NCI-H2196 (cell line): ENCODE measurements at regions not wholly inside any gene's neighbourhood (a gene's known extent, or its start where the extent isn't known, plus 50 kb on each side); places are given as distances from the start of the nearest gene placed in this dataset.
"Not testable (repeated sequence)": the region's sequence is repeated elsewhere in the genome, so short reads cannot be mapped to it uniquely, and the experiment has no call there.

ENCODE experiments used
- DNase-seq: peaks from one replicate; lab custom pipeline; 2025; ENCODE audit not compliant: unreplicated experiment; lab: John Stamatoyannopoulos, UW

DNA sequence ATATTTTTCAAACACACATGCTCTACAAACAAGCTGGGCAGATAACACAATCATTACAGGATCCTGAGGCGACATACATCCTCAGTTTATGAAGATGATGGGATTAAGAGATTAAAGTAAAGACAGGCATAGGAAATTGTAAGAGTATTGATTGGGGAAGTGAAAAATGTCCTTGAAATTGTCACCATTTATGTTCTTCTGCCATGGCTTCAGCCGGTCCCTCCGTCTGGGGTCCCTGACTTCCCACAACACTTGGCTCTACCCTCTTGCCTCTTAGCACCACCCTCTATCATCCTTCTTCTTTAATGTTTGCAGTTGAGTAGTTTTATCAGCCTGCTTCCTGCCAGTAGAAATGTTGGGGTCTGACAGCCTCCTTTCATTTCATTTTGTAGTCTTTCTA lies 244.4 kb downstream of the DAD1 start:
- no peak for DNase-seq

GRCh38 chr14:22344209-22344608 lies 244.8 kb downstream of the DAD1 start:
- DNase-seq, result not testable (repeated sequence)

- no peak for DNase-seq
These were observed 248.0 kb downstream of the DAD1 start for GRCh38 chr14:22341049-22341448.

- no peak for DNase-seq
These were observed 249.9 kb downstream of the DAD1 start for GRCh38 chr14:22338917-22339715.

DNA sequence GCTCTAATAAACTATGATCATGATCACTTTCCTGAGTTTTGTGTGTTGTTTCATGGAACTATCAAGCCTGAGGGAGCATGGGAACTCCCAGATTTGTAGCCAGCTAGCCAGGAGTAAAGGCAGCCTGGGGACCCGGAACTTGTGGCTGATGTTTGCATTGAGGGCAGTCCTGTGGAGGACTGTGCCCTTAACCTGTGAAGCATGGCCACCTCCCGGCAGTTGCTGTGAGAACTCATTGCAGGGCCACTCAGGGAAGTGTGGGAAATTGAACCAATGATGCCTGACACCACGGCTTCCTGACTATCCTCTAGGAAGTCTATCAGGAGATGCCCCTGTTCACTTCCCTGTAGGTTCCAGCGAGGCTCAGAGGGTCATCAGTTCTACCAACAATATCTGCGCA lies 250.6 kb downstream of the DAD1 start:
- DNase-seq, result no peak

DNA sequence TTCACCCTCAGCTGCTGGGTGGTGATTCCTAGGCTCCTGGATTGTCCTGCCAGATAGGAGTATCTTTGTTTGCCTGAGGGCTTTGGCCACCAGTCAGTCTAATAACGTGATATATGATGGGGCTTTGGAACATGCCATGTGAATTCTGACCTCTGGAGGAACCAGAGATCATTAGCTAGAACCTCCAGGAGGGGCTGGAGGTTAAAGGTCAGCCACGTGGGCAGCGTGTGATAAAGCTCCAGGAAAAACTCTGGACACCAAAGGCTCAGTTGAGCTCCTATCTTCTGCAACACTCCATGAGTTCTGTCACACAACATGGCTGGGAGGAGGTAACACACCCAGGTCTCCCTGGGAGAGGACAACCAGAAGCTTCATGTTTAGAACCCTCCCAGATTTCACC lies 251.1 kb downstream of the DAD1 start:
- DNase-seq, result no peak

DNA sequence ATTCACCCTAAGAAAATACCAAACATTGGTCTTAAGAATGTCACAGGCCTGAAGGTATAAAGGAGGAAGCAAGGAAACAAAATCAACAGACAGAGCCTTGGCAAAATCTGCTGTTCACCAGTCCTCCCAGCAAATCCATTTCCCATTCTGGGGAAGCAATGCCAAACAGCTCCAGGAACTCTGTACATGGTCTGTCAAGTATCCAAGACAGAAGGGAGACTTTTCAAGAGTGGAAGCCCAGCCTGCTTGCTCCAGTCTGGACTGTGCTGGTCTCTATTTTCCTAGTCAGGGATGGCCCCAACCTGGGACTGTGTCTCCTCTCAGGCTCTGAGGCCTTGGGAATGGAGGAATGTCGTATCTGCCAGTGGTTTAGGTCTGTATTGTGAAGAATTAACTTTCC lies 251.5 kb downstream of the DAD1 start:
- no peak for DNase-seq

- no peak for DNase-seq
These were observed 253.0 kb downstream of the DAD1 start for GRCh38 chr14:22336031-22336430.

GRCh38 chr14:22334627-22335026 lies 254.4 kb downstream of the DAD1 start:
- no peak for DNase-seq

DNA sequence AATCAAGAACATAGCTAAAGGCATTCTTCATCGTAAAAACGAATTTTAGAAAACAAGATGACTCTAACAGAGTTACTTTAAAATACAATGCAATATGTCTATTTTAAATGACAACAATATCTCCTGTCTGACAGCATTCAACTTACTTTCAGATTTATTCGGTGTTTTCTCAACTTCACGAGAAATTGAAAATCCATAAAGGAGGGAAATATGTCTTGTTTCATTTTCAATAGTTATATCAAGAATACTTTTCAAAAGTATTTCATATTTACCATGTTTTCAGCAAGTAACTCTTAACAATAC lies 254.8 kb downstream of the DAD1 start:
- no peak for DNase-seq

DNA sequence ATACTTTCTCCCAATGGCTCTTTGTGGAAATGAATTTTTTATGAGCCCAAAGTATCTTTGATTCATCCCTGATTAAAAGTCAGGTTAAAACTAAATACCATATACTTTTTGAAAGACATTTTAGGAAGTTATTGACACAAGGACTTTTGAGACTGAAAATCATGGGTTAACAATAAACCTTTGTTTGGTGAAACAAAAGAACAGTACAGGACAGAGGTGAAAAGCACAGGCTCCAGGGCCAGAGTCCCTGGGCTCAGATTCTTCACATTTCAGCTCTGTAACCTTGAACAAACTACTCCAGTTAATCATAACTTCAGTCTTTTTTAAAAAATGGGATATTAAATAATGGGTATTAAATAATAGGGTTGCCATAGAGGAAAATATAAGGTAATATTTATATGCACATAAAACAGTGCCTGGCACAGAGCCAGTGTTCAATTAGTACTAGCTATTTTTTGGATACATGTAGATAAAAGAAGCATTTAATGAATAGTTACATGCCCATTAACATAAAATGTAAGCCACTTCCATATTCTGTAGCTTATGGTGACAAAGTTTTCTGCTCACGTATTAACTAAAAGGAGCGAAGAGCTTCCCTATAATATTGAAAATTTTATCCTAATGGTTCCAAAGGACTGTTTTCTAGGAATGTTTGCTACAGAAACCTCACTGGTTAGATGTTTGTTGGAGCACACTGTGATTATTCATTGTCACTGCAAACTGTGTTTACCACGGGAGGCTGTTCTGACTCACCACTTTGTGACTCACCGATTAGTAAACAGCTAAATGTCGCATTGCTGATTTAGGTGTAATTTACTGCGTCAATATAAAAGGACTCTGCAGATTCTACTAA lies 255.4 kb downstream of the DAD1 start:
- DNase-seq, result no peak

DNA sequence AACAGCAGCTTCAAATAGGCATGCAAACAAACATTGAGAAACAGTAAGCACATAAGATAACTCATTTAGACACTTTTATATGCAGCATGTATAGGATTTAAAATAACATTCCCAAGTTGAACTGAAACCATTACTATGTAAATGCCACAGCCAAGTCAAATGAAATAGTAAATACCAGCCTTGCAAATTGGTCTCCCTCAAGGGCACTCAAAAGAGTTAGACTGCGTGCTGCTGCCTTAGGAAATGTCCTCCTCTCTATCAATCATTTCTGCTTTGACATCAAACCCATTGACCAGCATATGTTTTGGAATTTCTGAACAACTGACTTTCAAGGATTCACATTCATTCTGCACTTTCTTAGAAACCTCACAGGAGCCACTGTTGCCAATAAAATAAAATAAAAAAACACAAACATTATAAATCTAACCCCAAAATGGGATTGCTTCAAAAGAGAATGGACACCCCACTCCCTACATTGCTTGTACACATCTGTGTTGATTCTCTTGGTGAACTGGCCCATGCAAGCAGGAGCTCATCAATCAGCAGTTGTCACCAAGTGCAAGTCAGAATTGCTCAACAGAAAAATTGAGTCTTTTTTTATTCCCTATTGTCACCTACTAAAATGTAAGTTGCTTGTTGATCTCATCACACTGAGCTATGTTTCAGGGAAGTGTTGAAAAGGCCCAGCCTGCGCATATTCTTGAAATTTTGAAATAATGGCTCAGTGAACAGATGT lies 256.2 kb downstream of the DAD1 start:
- DNase-seq, result no peak

- DNase-seq, result no peak
These were observed 259.7 kb downstream of the DAD1 start for GRCh38 chr14:22329371-22329770.

- no peak for DNase-seq
These were observed 263.2 kb downstream of the DAD1 start for GRCh38 chr14:22325676-22326400.

DNA sequence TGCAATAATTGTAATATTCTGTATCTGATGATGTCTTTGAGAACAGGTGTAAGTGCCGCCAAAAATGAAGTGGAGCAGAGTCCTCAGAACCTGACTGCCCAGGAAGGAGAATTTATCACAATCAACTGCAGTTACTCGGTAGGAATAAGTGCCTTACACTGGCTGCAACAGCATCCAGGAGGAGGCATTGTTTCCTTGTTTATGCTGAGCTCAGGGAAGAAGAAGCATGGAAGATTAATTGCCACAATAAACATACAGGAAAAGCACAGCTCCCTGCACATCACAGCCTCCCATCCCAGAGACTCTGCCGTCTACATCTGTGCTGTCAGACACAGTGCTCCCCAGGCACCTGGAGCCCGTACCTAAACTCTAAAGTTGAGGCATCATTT lies 268.7 kb downstream of the DAD1 start:
- no peak for DNase-seq

DNA sequence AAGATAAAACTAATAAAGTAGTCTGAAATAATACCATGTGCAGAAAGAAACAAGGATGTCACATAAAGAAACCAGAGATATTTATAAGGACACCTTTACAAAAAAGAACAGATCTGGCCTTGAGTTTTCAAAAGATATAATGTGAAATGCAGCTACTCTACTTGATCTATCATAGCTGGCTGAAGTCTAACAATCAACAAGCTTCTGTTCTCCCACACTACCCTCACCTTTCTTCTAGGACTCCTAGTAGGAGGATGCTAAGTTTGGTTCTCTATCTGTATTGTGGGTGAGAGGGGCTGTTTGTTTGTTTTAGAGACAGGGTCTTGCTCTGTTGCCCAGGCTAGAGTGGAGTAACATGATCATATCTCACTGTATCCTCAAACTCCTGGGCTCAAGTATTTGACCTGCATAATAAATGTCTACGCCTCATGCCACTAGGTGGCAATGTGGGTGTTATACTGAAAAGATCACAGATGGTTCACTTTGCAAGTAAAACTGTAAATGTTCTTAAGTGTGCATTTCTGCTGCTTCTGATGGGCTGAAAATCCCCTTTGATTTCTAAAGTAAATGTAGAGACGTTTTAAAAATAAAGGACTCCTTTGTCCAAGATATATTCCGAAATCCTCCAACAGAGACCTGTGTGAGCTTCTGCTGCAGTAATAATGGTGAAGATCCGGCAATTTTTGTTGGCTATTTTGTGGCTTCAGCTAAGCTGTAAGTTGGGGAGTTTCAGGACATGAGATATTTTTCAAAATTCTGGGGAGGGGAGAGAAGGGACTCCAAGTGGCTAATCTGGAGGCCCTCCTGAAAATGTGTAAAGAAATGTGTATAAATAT lies 269.3 kb downstream of the DAD1 start:
- peak; percentile 37 for DNase-seq

DNA sequence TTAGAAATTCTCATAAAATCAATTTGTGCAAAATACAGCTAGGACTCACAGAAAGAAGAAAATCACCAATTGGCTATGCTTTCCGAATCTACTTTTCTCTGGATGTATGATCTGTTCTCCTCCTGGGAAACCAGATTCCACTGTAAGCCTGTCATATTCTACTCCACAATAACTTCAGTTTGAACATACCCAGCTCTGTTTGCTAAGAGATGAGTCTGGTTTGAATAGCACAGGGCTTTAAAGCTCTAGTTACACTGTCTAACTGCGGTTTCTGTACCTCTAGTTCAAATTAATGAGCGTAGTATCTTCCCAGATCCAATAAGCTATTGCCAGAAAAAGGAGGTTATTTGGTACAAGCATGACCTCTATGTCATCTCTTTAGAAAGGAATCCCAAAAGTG lies 270.1 kb downstream of the DAD1 start:
- no peak for DNase-seq

DNA sequence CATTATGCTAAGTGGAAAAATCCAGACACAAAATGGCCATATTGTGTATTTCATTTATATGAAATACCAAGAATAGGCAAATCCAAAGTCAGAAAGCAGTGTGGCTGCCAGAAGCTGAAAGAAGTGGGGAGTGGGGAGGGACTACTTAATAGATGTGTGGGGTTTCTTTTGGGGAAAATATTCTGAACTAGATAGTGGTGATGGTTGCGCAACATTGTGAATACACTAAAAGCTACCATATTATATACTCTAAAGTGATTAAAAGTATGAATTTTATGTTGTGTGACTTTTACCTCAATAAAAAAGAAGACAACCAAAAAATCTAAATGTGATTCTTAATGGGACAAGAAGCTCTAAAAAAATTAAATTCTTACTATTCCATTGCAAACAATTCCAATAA lies 272.6 kb downstream of the DAD1 start:
- DNase-seq, result no peak

GRCh38 chr14:22315336-22315735 lies 273.7 kb downstream of the DAD1 start:
- no peak for DNase-seq

- peak; percentile 45 for DNase-seq
These were observed 274.7 kb downstream of the DAD1 start for GRCh38 chr14:22314183-22314820.
